GM12878 (cell line): ENCODE measurements at regions not wholly inside any gene's neighbourhood (a gene's known extent, or its start where the extent isn't known, plus 50 kb on each side); places are given as distances from the start of the nearest gene placed in this dataset.
"Not testable (repeated sequence)": the region's sequence is repeated elsewhere in the genome, so short reads cannot be mapped to it uniquely, and the experiment has no call there.

Source experiments
- ATAC-seq: fragments of 200-7000 bp; cut with Tn5 transposase; 3 replicates; pipeline ENCODE4 v1.9.1; 2020; ENCODE audit warnings: mild to moderate bottlenecking, moderate library complexity
- BruUV-seq: library from RNA; stranded (reverse); fragments of 400-500 nt; replicated peaks from 2 replicates; lab custom pipeline; 2021; lab: Mats Ljungman, UMichigan
- CTCF ChIA-PET: fragments of 300-600 bp; sonication (Branson Sonifier 250); formaldehyde crosslinking; extraction: SDS; loops from one replicate; lab custom pipeline; 2021; ENCODE audit warnings: inconsistent platforms; lab: Yijun Ruan, JAX
- POLR2A ChIA-PET: fragments of 350-600 bp; formaldehyde crosslinking; extraction: SDS; loops from one replicate; lab custom pipeline; 2021; ENCODE audit warnings: inconsistent platforms; lab: Charles Lee
- RAD21 ChIA-PET: fragments of 300-600 bp; sonication (Branson Sonifier 250); formaldehyde crosslinking; loops from one replicate; lab custom pipeline; 2023; ENCODE audit warnings: antibody characterized with exemption; ENCODE audit not compliant: unreplicated experiment; lab: Charles Lee
- SMC1A ChIA-PET: fragments of 300-600 bp; sonication (Branson Sonifier 250); formaldehyde crosslinking; loops from one replicate; lab custom pipeline; 2023; ENCODE audit not compliant: unreplicated experiment, uncharacterized antibody; lab: Charles Lee
- DNase-seq: peaks from one replicate; pipeline ENCODE4 v3.0.0-alpha.2; 2011; ENCODE audit warnings: low read depth, low spot score
- FAIRE-seq: peaks from 3 replicates; lab custom pipeline; 2011; peaks lifted over from hg19 to GRCh38; lab: Jason Lieb, UNC
- H2AFZ ChIP-seq: 2 replicates; pipeline ENCODE4 v1.6.0; 2011; ENCODE audit warnings: low read depth, low read length, control low read depth; ENCODE audit not compliant: control insufficient read depth
- H3K27ac ChIP-seq: 2 replicates; pipeline ENCODE4 v1.5.1; 2011; ENCODE audit warnings: control low read depth; ENCODE audit not compliant: control insufficient read depth, insufficient read depth
- H3K27me3 ChIP-seq, 2 experiments: replicated peaks in 1 of 2; 2 replicates each; pipeline versions ENCODE4 v1.6.0 to v1.6.1; 2011; ENCODE audit warnings: low read length in 1 of 2; ENCODE audit not compliant: control insufficient read depth in 2 of 2, insufficient read depth in 2 of 2
- H3K36me3 ChIP-seq, 2 experiments: 2 replicates each; pipeline ENCODE4 v1.5.1; 2011; ENCODE audit warnings: low read length in 1 of 2; ENCODE audit not compliant: control insufficient read depth in 2 of 2, insufficient read depth in 2 of 2
- H3K4me1 ChIP-seq: 2 replicates; pipeline ENCODE4 v1.6.1; 2011; ENCODE audit warnings: mild to moderate bottlenecking, low read length, moderate library complexity, mixed read lengths; ENCODE audit not compliant: control insufficient read depth, insufficient read depth
- H3K4me2 ChIP-seq: 2 replicates; pipeline ENCODE4 v1.6.0; 2011; ENCODE audit warnings: control low read depth; ENCODE audit not compliant: control insufficient read depth, insufficient read depth
- H3K4me3 ChIP-seq: fragments of 200-600 bp; sonication (generic); 2 replicates; pipeline ENCODE4 v1.5.1; 2016
- H3K79me2 ChIP-seq: 2 replicates; pipeline ENCODE4 v1.6.0; 2011; ENCODE audit warnings: low read length; ENCODE audit not compliant: control insufficient read depth, insufficient read depth
- H3K9ac ChIP-seq: 2 replicates; pipeline ENCODE4 v1.8.0; 2011; ENCODE audit warnings: low read length, control low read depth, mixed read lengths; ENCODE audit not compliant: control insufficient read depth, insufficient read depth
- H3K9me3 ChIP-seq: replicated peaks from 3 replicates; pipeline ENCODE4 v1.5.1; 2011; ENCODE audit warnings: mild to moderate bottlenecking, low read length; ENCODE audit not compliant: control insufficient read depth, insufficient read depth
- H4K20me1 ChIP-seq: 2 replicates; pipeline ENCODE4 v1.6.0; 2011; ENCODE audit not compliant: control insufficient read depth, insufficient read depth
- ATF7 ChIP-seq: fragments of 450-650 bp; IDR thresholded peaks from 2 replicates; pipeline ENCODE4 v1.6.1; 2016; ENCODE audit warnings: low read depth, mild to moderate bottlenecking
- BCL3 ChIP-seq: IDR thresholded peaks from 2 replicates; pipeline ENCODE4 v1.6.1; 2011; ENCODE audit warnings: borderline replicate concordance, low read depth, mild to moderate bottlenecking, moderate library complexity, low read length; ENCODE audit not compliant: insufficient read depth, poor library complexity, severe bottlenecking
- DPF2 ChIP-seq: fragments of 450-650 bp; IDR thresholded peaks from 2 replicates; pipeline ENCODE4 v1.6.1; 2017; ENCODE audit warnings: mild to moderate bottlenecking
- EED ChIP-seq: sonication (generic); IDR thresholded peaks from 2 replicates; pipeline ENCODE4 v1.6.1; 2016; ENCODE audit warnings: antibody characterized with exemption, low read depth
- ETV6 ChIP-seq, 2 experiments: fragments of 450-650 bp in 1 of 2; IDR thresholded peaks in 1 of 2; conservative IDR thresholded peaks in 1 of 2; 2 replicates each; pipeline ENCODE4 v1.6.1; 2014; ENCODE audit warnings: antibody characterized with exemption in 1 of 2, borderline replicate concordance in 1 of 2, low read depth in 1 of 2, mild to moderate bottlenecking in 1 of 2, moderate library complexity in 1 of 2
- IKZF1 ChIP-seq: fragments of 450-650 bp; conservative IDR thresholded peaks from 2 replicates; pipeline ENCODE4 v1.6.1; 2017; ENCODE audit warnings: antibody characterized with exemption, mild to moderate bottlenecking
- IKZF2 ChIP-seq, 2 experiments: fragments of 450-650 bp; IDR thresholded peaks; 2 replicates each; pipeline ENCODE4 v1.6.1; 2017; ENCODE audit warnings: mild to moderate bottlenecking in 2 of 2, moderate library complexity in 2 of 2
- MEF2B ChIP-seq: fragments of 450-650 bp; IDR thresholded peaks from 2 replicates; pipeline ENCODE4 v1.6.1; 2018; ENCODE audit warnings: mild to moderate bottlenecking, moderate library complexity; ENCODE audit not compliant: partially characterized antibody, poor library complexity, severe bottlenecking
- MTA2 ChIP-seq: fragments of 450-650 bp; IDR thresholded peaks from 2 replicates; pipeline ENCODE4 v1.6.1; 2016; ENCODE audit warnings: low read depth, mild to moderate bottlenecking, moderate library complexity
- RAD21 ChIP-seq: IDR thresholded peaks from 2 replicates; pipeline ENCODE4 v1.6.1; 2011; ENCODE audit warnings: mild to moderate bottlenecking, low read depth, low read length, moderate library complexity; ENCODE audit not compliant: insufficient read depth
- RELA ChIP-seq: fragments of 450-650 bp; IDR thresholded peaks from 2 replicates; pipeline ENCODE4 v1.8.0; 2014; ENCODE audit warnings: borderline replicate concordance; ENCODE audit not compliant: partially characterized antibody
- RELB ChIP-seq: fragments of 450-650 bp; IDR thresholded peaks from 2 replicates; pipeline ENCODE4 v1.6.1; 2017; ENCODE audit warnings: low read depth, mild to moderate bottlenecking, moderate library complexity
- RUNX3 ChIP-seq: IDR thresholded peaks from 2 replicates; pipeline ENCODE4 v1.6.1; 2012; ENCODE audit warnings: low read length, inconsistent platforms
- SPI1 ChIP-seq: IDR thresholded peaks from 2 replicates; pipeline ENCODE4 v1.6.1; 2011; ENCODE audit warnings: low read depth, mild to moderate bottlenecking, low read length, moderate library complexity, borderline replicate concordance; ENCODE audit not compliant: insufficient read depth
- YY1 ChIP-seq: IDR thresholded peaks from 2 replicates; pipeline ENCODE4 v1.6.1; 2011; ENCODE audit warnings: low read depth, mild to moderate bottlenecking, low read length
- WGBS: methylation state at CpG from one replicate; pipeline ENCODE4 v1.1.6; 2016; ENCODE audit warnings: low lambda C conversion rate; ENCODE audit not compliant: insufficient replicate concordance, insufficient coverage; ENCODE audit errors: missing lambda C conversion rate; 5-methylcytosine and 5-hydroxymethylcytosine counted together
- in situ Hi-C: fragments of 300-500 bp; cut with MboI; formaldehyde crosslinking; loops from 9 replicates; pipeline ENCODE4 v1.14.3; 2018; ENCODE audit warnings: mixed read lengths
- intact Hi-C: fragments of 100-400 bp; cut with micrococcal nuclease; formaldehyde crosslinking; loops from one replicate; pipeline ENCODE4 v1.14.2; 2022; ENCODE audit not compliant: unreplicated experiment
- TF ChIP-seq, protein P1 (sequence below): IDR thresholded peaks from 2 replicates; pipeline ENCODE4 v1.6.1; 2012; ENCODE audit warnings: low read length, inconsistent platforms
- TF ChIP-seq, protein P2 (sequence below): fragments of 450-650 bp; IDR thresholded peaks from 2 replicates; pipeline ENCODE4 v1.6.1; 2016; ENCODE audit warnings: mild to moderate bottlenecking

- DNase-seq (peak; percentile 30), ATAC-seq (peak; percentile 67)
- FAIRE-seq, H3K4me3 ChIP-seq, in situ Hi-C loops, H3K79me2 ChIP-seq, H3K36me3 ChIP-seq, H3K9me3 ChIP-seq, H3K27me3 ChIP-seq, BruUV-seq, H3K27ac ChIP-seq, CTCF ChIA-PET, H3K4me1 ChIP-seq, H2AFZ ChIP-seq, H3K4me2 ChIP-seq, H4K20me1 ChIP-seq, H3K9ac ChIP-seq: not testable (repeated sequence)
- intact Hi-C loops, result loop anchor here (5.0 kb wide), 1 partner anchor 61 kb away; no protein-coding TSS in a partner anchor
- ChIA-PET RAD21 (interaction anchor here (0.7 to 1.8 kb wide), 4 partner anchors 44 to 65 kb away, joined by 3 to 5 read pairs (median 3); no protein-coding TSS in a partner anchor), SMC1A (interaction anchor here (1.1 to 6.4 kb wide), 6 partner anchors 14 to 192 kb away, joined by 3 to 69 read pairs (median 31); no protein-coding TSS in a partner anchor), POLR2A (interaction anchor here (1.3 to 3.6 kb wide), 2 partner anchors 15 to 44 kb away, joined by 5 to 14 read pairs; no protein-coding TSS in a partner anchor)
- 47% methylated on average over 2 of the region's 2 CpGs for WGBS
- TF ChIP-seq ETV6 (conservative IDR thresholded peaks at IDR 0.05 in 1 of 2, IDR thresholded peaks at IDR 0.05 in 1 of 2; ENCODE audit: borderline replicate concordance in 1 of 2, low read depth in 1 of 2), result peak in 1 of 2 experiments; percentile 86; a peak in 2 of 4 replicates
- TF ChIP-seq ATF7, result 0 out of 2 replicates have a peak, but pooled peaks have one; percentile 11
- TF ChIP-seq IKZF2 (IDR thresholded peaks at IDR 0.05), result peak; percentile 46 to 65; a peak in 2 of 4 replicates
- 0 out of 2 replicates have a peak, but pooled peaks have one; percentile 35 for TF ChIP-seq MTA2
- peak; percentile 57; the same call in 1 of the 2 replicates for TF ChIP-seq IKZF1
- TF ChIP-seq, protein P1, sequence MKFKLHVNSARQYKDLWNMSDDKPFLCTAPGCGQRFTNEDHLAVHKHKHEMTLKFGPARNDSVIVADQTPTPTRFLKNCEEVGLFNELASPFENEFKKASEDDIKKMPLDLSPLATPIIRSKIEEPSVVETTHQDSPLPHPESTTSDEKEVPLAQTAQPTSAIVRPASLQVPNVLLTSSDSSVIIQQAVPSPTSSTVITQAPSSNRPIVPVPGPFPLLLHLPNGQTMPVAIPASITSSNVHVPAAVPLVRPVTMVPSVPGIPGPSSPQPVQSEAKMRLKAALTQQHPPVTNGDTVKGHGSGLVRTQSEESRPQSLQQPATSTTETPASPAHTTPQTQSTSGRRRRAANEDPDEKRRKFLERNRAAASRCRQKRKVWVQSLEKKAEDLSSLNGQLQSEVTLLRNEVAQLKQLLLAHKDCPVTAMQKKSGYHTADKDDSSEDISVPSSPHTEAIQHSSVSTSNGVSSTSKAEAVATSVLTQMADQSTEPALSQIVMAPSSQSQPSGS, result peak; percentile 31; the same call in 1 of the 2 replicates
- TF ChIP-seq RAD21, result 0 out of 2 replicates have a peak, but pooled peaks have one; percentile 9
- TF ChIP-seq RELB, result peak; percentile 56; the same call in 1 of the 2 replicates
- TF ChIP-seq RELA, result peak; percentile 20
- TF ChIP-seq YY1, result 0 out of 2 replicates have a peak, but pooled peaks have one; percentile 34
- TF ChIP-seq DPF2, result 0 out of 2 replicates have a peak, but pooled peaks have one; percentile 50
- peak; percentile 35; the same call in 1 of the 2 replicates for TF ChIP-seq RUNX3
- peak; percentile 84 for TF ChIP-seq SPI1
- TF ChIP-seq BCL3, result peak; percentile 36
- TF ChIP-seq, protein P2, sequence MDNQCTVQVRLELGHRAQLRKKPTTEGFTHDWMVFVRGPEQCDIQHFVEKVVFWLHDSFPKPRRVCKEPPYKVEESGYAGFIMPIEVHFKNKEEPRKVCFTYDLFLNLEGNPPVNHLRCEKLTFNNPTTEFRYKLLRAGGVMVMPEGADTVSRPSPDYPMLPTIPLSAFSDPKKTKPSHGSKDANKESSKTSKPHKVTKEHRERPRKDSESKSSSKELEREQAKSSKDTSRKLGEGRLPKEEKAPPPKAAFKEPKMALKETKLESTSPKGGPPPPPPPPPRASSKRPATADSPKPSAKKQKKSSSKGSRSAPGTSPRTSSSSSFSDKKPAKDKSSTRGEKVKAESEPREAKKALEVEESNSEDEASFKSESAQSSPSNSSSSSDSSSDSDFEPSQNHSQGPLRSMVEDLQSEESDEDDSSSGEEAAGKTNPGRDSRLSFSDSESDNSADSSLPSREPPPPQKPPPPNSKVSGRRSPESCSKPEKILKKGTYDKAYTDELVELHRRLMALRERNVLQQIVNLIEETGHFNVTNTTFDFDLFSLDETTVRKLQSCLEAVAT, result 0 out of 2 replicates have a peak, but pooled peaks have one; percentile 38
- 0 out of 2 replicates have a peak, but pooled peaks have one; percentile 37 for TF ChIP-seq EED
- TF ChIP-seq MEF2B, result peak; percentile 43
These were observed 195.3 kb downstream of the TMEM200A start for GRCh38 chr6:130561159-130561558.
